Motor neuron (in vitro differentiated cells): ENCODE measurements at regions not wholly inside any gene's neighbourhood (a gene's known extent, or its start where the extent isn't known, plus 50 kb on each side); places are given as distances from the start of the nearest gene placed in this dataset.

Experiments
- ATAC-seq, 8 experiments: fragments of 200-7000 bp; cut with Tn5 transposase; replicated peaks in 6 of 8; 2 replicates each; pipeline ENCODE4 v1.8.0; 2021; ENCODE audit warnings: mild to moderate bottlenecking in 8 of 8, moderate library complexity in 8 of 8
- H3K27ac ChIP-seq, 2 donors: fragments of 250-450 bp; sonication (Bioruptor Pico); 2 replicates each; pipeline ENCODE4 v1.9.0; 2021; ENCODE audit warnings: antibody characterized with exemption in 2 of 2, mild to moderate bottlenecking in 2 of 2, moderate library complexity in 1 of 2
- H3K4me1 ChIP-seq, 2 donors: fragments of 250-450 bp; sonication (Bioruptor Pico); replicated peaks in 1 of 2; 2 replicates each; pipeline ENCODE4 v1.6.1; 2021; ENCODE audit warnings: antibody characterized with exemption in 2 of 2, mild to moderate bottlenecking in 2 of 2, moderate library complexity in 1 of 2
- H3K4me3 ChIP-seq, 5 donors: fragments of 250-450 bp; sonication (Bioruptor Pico); 2 replicates each; pipeline ENCODE4 v1.9.0; 2021; ENCODE audit warnings: antibody characterized with exemption in 5 of 5, mild to moderate bottlenecking in 5 of 5, moderate library complexity in 4 of 5
- WGBS, 10 experiments: fragments of 450-650 bp; shearing (Covaris generic); methylation state at CpG; one replicate each; pipeline ENCODE4 v1.0.0; 2022; 5-methylcytosine and 5-hydroxymethylcytosine counted together
- in situ Hi-C, 9 experiments: fragments of 400-800 bp; cut with MboI; loops; one replicate each; pipeline ENCODE4 v1.15.0; 2021; ENCODE audit warnings: low sequenced_read_pairs in 9 of 9, low pct_unique_long_range_greater_than_20kb in 2 of 9; ENCODE audit not compliant: unreplicated experiment in 9 of 9

GRCh38 chr11:79686703-79687419, 246.0 kb upstream of the TENM4 start:
- H3K27ac ChIP-seq: no peak overlapping the region
- no peaks in the 10 kb centered on the region for H3K4me1 ChIP-seq
- in situ Hi-C loops: no loop called here
- ATAC-seq: no peak
- 0 to 100% (median 48%) methylated on average over 1 to 4 of the region's 5 CpGs; no CpG with 5 or more reads in 3 of the 10 experiments for WGBS, 10 experiments
- no peak overlapping the region for H3K4me3 ChIP-seq

- WGBS, 10 experiments: 11 to 100% (median 56%) methylated on average over 1 of the region's 1 CpG; no CpG with 5 or more reads in 3 of the 10 experiments
- no peak overlapping the region for H3K4me3 ChIP-seq
- in situ Hi-C loops: no loop called here
- no peak overlapping the region for H3K27ac ChIP-seq
- H3K4me1 ChIP-seq: peaks cover 0 to 4% of the 10 kb centered on the region in 2 donors
- peak in 3 of 8 experiments; percentile 51 to 65 (median 64) for ATAC-seq
Observed at GRCh38 chr11:79683930-79684329, 243.1 kb upstream of the TENM4 start.

- Histone ChIP-seq H3K4me1 (peaks cover 4 to 9% of the 10 kb centered on the region in 2 donors), H3K27ac (no peak overlapping the region), H3K4me3 (no peak overlapping the region)
- ATAC-seq: peak in 1 of 8 experiments; percentile 44
- 8 to 65% (median 15%) methylated on average over 2 to 5 of the region's 5 CpGs; no CpG with 5 or more reads in 1 of the 10 experiments for WGBS, 10 experiments
- in situ Hi-C loops: no loop called here
Observed at GRCh38 chr11:79678780-79679452, 238.1 kb upstream of the TENM4 start.

GRCh38 chr11:79676396-79676795, 235.6 kb upstream of the TENM4 start:
- peaks cover 4 to 13% of the 10 kb centered on the region in 2 donors for H3K4me1 ChIP-seq
- in situ Hi-C loops: no loop called here
- H3K27ac ChIP-seq: no peak overlapping the region
- H3K4me3 ChIP-seq: no peak overlapping the region
- 0 to 100% (median 55%) methylated on average over 1 to 2 of the region's 2 CpGs; no CpG with 5 or more reads in 2 of the 10 experiments for WGBS, 10 experiments
- no peak for ATAC-seq

- WGBS, 10 experiments: 27 to 100% (median 89%) methylated on average over 1 to 2 of the region's 2 CpGs; no CpG with 5 or more reads in 4 of the 10 experiments
Observed at GRCh38 chr11:79675081-79675480, 234.3 kb upstream of the TENM4 start.

GRCh38 chr11:79672786-79673185, 232.0 kb upstream of the TENM4 start:
- Histone ChIP-seq H3K4me1 (peaks cover 9 to 11% of the 10 kb centered on the region in 2 donors), H3K4me3 (no peak overlapping the region), H3K27ac (no peak overlapping the region)
- ATAC-seq: no peak
- WGBS, 10 experiments: 29 to 100% (median 86%) methylated on average over 1 of the region's 1 CpG; no CpG with 5 or more reads in 3 of the 10 experiments
- in situ Hi-C loops: no loop called here

More at GRCh38 chr11:79675081-79675480, 234.3 kb upstream of the TENM4 start:
- no peak overlapping the region for H3K27ac ChIP-seq
- ATAC-seq: no peak
- in situ Hi-C loops: no loop called here
- no peak overlapping the region for H3K4me3 ChIP-seq
- H3K4me1 ChIP-seq: peaks cover 15 to 17% of the 10 kb centered on the region in 2 donors

DNA sequence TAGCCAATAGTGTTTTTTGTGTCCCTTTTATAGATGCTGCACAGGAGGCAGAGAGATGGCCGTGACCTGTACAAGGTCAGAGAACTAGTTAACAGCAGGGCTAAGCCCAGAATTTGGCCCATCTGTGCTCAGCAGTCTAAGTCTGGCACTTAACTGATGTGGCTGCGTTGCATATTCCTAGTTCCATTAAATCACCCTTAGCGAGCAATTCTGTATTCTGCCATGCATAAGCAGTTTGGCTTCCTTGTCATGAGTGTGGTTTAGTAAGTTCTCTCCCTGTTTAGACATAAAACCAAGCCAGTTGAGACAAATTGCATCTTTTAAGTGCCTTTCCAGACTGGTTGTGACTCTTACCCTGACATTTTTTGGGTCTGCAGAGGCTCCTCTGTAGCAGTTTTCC, 230.6 kb upstream of the TENM4 start:
- in situ Hi-C loops: no loop called here

DNA sequence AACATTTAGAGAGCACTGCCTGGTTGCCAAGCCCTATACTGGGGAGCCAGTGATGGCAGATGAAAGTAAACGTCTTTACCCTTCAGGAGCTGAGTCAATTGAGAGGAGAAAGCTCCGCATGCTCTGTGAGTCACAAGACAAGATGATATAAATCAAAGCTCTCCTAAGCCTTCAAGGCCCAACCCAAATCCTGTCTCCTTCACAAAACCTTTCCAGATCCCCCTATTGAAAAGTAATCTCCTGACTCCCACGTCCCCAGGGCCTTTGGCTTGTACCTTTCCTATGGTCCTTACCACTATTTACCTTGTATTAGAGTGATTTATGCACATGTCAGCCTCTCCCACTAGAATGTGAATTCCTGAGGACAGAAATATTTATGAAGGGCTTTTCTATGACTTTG, 230.1 kb upstream of the TENM4 start:
- H3K4me3 ChIP-seq: no peak overlapping the region
- 0 to 70% (median 30%) methylated on average over 2 to 3 of the region's 3 CpGs; no CpG with 5 or more reads in 5 of the 10 experiments for WGBS, 10 experiments
- in situ Hi-C loops: no loop called here
- H3K27ac ChIP-seq: no peak overlapping the region
- H3K4me1 ChIP-seq: peaks cover 10 to 11% of the 10 kb centered on the region in 2 donors
- ATAC-seq: peak; percentile 53 to 76 (median 72)

More for the DNA sequence above, 230.6 kb upstream of the TENM4 start:
- no peak overlapping the region for H3K4me3 ChIP-seq
- WGBS, 10 experiments: 0 to 92% (median 53%) methylated on average over 2 to 3 of the region's 3 CpGs; no CpG with 5 or more reads in 2 of the 10 experiments
- ATAC-seq: peak in 5 of 8 experiments; percentile 23 to 47 (median 32)
- H3K4me1 ChIP-seq: peaks cover 10 to 11% of the 10 kb centered on the region in 2 donors
- no peak overlapping the region for H3K27ac ChIP-seq

GRCh38 chr11:79668575-79668974, 227.7 kb upstream of the TENM4 start:
- 4 to 100% (median 50%) methylated on average over 1 to 4 of the region's 4 CpGs; no CpG with 5 or more reads in 5 of the 10 experiments for WGBS, 10 experiments
- Histone ChIP-seq H3K4me1 (peaks cover 11 to 12% of the 10 kb centered on the region in 2 donors), H3K27ac (no peak overlapping the region), H3K4me3 (no peak overlapping the region)
- in situ Hi-C loops: no loop called here
- ATAC-seq: peak in 3 of 8 experiments; percentile 38 to 62 (median 41)

GRCh38 chr11:79667380-79667779, 226.6 kb upstream of the TENM4 start:
- peaks cover 11 to 16% of the 10 kb centered on the region in 2 donors for H3K4me1 ChIP-seq
- peak in 1 of 8 experiments; percentile 62 for ATAC-seq
- WGBS, 10 experiments: 20 to 92% methylated on average over 1 to 2 of the region's 4 CpGs; no CpG with 5 or more reads in 8 of the 10 experiments
- no peak overlapping the region for H3K27ac ChIP-seq
- H3K4me3 ChIP-seq: no peak overlapping the region
- in situ Hi-C loops: no loop called here

GRCh38 chr11:79663017-79663416, 222.2 kb upstream of the TENM4 start:
- peaks cover 0 to 8% of the 10 kb centered on the region in 2 donors for H3K4me1 ChIP-seq
- ATAC-seq: peak in 4 of 8 experiments; percentile 34 to 54 (median 45)
- 0 to 67% (median 48%) methylated on average over 1 to 2 of the region's 2 CpGs; no CpG with 5 or more reads in 2 of the 10 experiments for WGBS, 10 experiments
- peak overlapping the region in 1 of 2 donors; percentile 18 for H3K27ac ChIP-seq
- in situ Hi-C loops: no loop called here
- H3K4me3 ChIP-seq: no peak overlapping the region

GRCh38 chr11:79661373-79661772, 220.5 kb upstream of the TENM4 start:
- H3K27ac ChIP-seq: no peak overlapping the region
- WGBS, 10 experiments: 0 to 100% (median 70%) methylated on average over 1 to 2 of the region's 2 CpGs; no CpG with 5 or more reads in 2 of the 10 experiments
- ATAC-seq: no peak
- H3K4me1 ChIP-seq: peaks cover 0 to 5% of the 10 kb centered on the region in 2 donors
- in situ Hi-C loops: no loop called here
- no peak overlapping the region for H3K4me3 ChIP-seq
